H9 (cell line): ENCODE measurements at regions not wholly inside any gene's neighbourhood (a gene's known extent, or its start where the extent isn't known, plus 50 kb on each side); places are given as distances from the start of the nearest gene placed in this dataset.

Experiments used
- DNase-seq: peaks from one replicate; pipeline ENCODE4 v3.0.0-alpha.2; 2017
- H2AFZ ChIP-seq: one replicate; pipeline ENCODE4 v1.6.1; 2013; ENCODE audit warnings: mild to moderate bottlenecking, low read length, control low read depth, moderate library complexity
- H2AK5ac ChIP-seq: 2 replicates; pipeline ENCODE4 v1.6.1; 2013; ENCODE audit warnings: low read length, control low read depth, mixed read lengths; ENCODE audit not compliant: insufficient read length
- H2BK120ac ChIP-seq: one replicate; pipeline ENCODE4 v1.6.1; 2013; ENCODE audit warnings: low read depth, mild to moderate bottlenecking, low read length, control low read depth, inconsistent platforms; ENCODE audit not compliant: poor library complexity, severe bottlenecking
- H2BK12ac ChIP-seq: 2 replicates; pipeline ENCODE4 v1.6.1; 2013; ENCODE audit warnings: low read length, control low read depth, mixed read lengths, low read depth; ENCODE audit not compliant: insufficient read length
- H2BK15ac ChIP-seq: 2 replicates; pipeline ENCODE4 v1.6.1; 2013; ENCODE audit warnings: low read depth, low read length, control low read depth
- H2BK20ac ChIP-seq: one replicate; pipeline ENCODE4 v1.6.1; 2013; ENCODE audit warnings: low read depth, mild to moderate bottlenecking, low read length, control low read depth, inconsistent platforms; ENCODE audit not compliant: poor library complexity, severe bottlenecking
- H2BK5ac ChIP-seq: 2 replicates; pipeline ENCODE4 v1.6.1; 2013; ENCODE audit warnings: low read length, control low read depth, mixed read lengths; ENCODE audit not compliant: insufficient read length
- H3K14ac ChIP-seq: 2 replicates; pipeline ENCODE4 v1.6.1; 2013; ENCODE audit warnings: low read length, control low read depth; ENCODE audit not compliant: insufficient read depth
- H3K18ac ChIP-seq: 2 replicates; pipeline ENCODE4 v1.6.1; 2013; ENCODE audit warnings: low read depth, mild to moderate bottlenecking, mixed read lengths, low read length, control low read depth; ENCODE audit not compliant: insufficient read length
- H3K23ac ChIP-seq: 2 replicates; pipeline ENCODE4 v1.6.1; 2013; ENCODE audit warnings: low read length, control low read depth, mixed read lengths, low read depth; ENCODE audit not compliant: insufficient read length
- H3K23me2 ChIP-seq: 2 replicates; pipeline ENCODE4 v1.6.1; 2013; ENCODE audit warnings: low read depth, mild to moderate bottlenecking, mixed read lengths, low read length, control low read depth; ENCODE audit not compliant: insufficient read length, poor library complexity, severe bottlenecking
- H3K27ac ChIP-seq: 2 replicates; pipeline ENCODE4 v1.5.1; 2013; ENCODE audit warnings: low read length, control low read depth, mixed read lengths, low read depth; ENCODE audit not compliant: insufficient read length
- H3K27me3 ChIP-seq: 2 replicates; pipeline ENCODE4 v1.6.1; 2013; ENCODE audit warnings: low read length, control low read depth, inconsistent platforms; ENCODE audit not compliant: insufficient read depth
- H3K4ac ChIP-seq: 2 replicates; pipeline ENCODE4 v1.6.1; 2013; ENCODE audit warnings: low read depth, mild to moderate bottlenecking, control low read depth, inconsistent platforms, low read length, moderate library complexity
- H3K4me1 ChIP-seq: 2 replicates; pipeline ENCODE4 v1.6.1; 2013; ENCODE audit warnings: low read length, control low read depth, inconsistent platforms; ENCODE audit not compliant: insufficient read depth
- H3K4me2 ChIP-seq: 2 replicates; pipeline ENCODE4 v1.6.1; 2013; ENCODE audit warnings: low read length, control low read depth, mixed read lengths; ENCODE audit not compliant: insufficient read length, insufficient read depth
- H3K56ac ChIP-seq: 2 replicates; pipeline ENCODE4 v1.6.1; 2013; ENCODE audit warnings: low read depth, mild to moderate bottlenecking, mixed read lengths, low read length, control low read depth; ENCODE audit not compliant: insufficient read length
- H3K79me1 ChIP-seq: 2 replicates; pipeline ENCODE4 v1.6.1; 2013; ENCODE audit warnings: low read depth, mild to moderate bottlenecking, moderate library complexity, low read length, control low read depth, inconsistent platforms; ENCODE audit not compliant: insufficient read depth, poor library complexity, severe bottlenecking
- H3K79me2 ChIP-seq: 2 replicates; pipeline ENCODE4 v1.6.1; 2013; ENCODE audit warnings: low read length, control low read depth, inconsistent platforms; ENCODE audit not compliant: insufficient read depth
- H3K9ac ChIP-seq: 2 replicates; pipeline ENCODE4 v1.6.1; 2013; ENCODE audit warnings: low read length, control low read depth, mixed read lengths; ENCODE audit not compliant: insufficient read length; ENCODE audit errors: extremely low read depth
- H3K9me3 ChIP-seq: one replicate; pipeline ENCODE4 v1.6.1; 2013; ENCODE audit warnings: low read depth, low read length, inconsistent platforms; ENCODE audit not compliant: control insufficient read depth
- H3T11ph ChIP-seq: one replicate; pipeline ENCODE4 v1.6.1; 2013; ENCODE audit warnings: mild to moderate bottlenecking, low read length, control low read depth, inconsistent platforms
- H4K20me1 ChIP-seq: one replicate; pipeline ENCODE4 v1.6.1; 2013; ENCODE audit not compliant: control insufficient read depth, insufficient read length, insufficient read depth
- H4K5ac ChIP-seq: 2 replicates; pipeline ENCODE4 v1.6.1; 2013; ENCODE audit warnings: low read depth, mild to moderate bottlenecking, mixed read lengths, low read length, control low read depth; ENCODE audit not compliant: insufficient read length
- H4K8ac ChIP-seq: replicated peaks from 2 replicates; pipeline ENCODE4 v1.6.1; 2013; ENCODE audit warnings: low read length, control low read depth, mixed read lengths, low read depth; ENCODE audit not compliant: insufficient read length
- H4K91ac ChIP-seq: 2 replicates; pipeline ENCODE4 v1.6.1; 2013; ENCODE audit warnings: low read depth, mild to moderate bottlenecking, moderate library complexity, mixed read lengths, low read length, control low read depth; ENCODE audit not compliant: insufficient read length
- H3K27ac Mint-ChIP-seq, 3 experiments: 2 replicates in 2 of 3; 3 replicates in 1 of 3; pipeline ENCODE4 v1.8.0; 2020 to 2021; ENCODE audit warnings: mixed read lengths in 3 of 3, mild to moderate bottlenecking in 1 of 3, moderate library complexity in 1 of 3
- H3K27me3 Mint-ChIP-seq: 2 replicates; pipeline ENCODE4 v1.8.0; 2021; ENCODE audit warnings: low read depth, mild to moderate bottlenecking, moderate library complexity, mixed read lengths
- H3K36me3 Mint-ChIP-seq, 3 experiments: 2 replicates in 2 of 3; 3 replicates in 1 of 3; pipeline ENCODE4 v1.8.0; 2020 to 2021; ENCODE audit warnings: low read depth in 3 of 3, mixed read lengths in 3 of 3; ENCODE audit not compliant: insufficient read depth in 1 of 3
- H3K4me1 Mint-ChIP-seq, 2 experiments: 2 replicates each; pipeline ENCODE4 v1.8.0; 2020; ENCODE audit warnings: mixed read lengths in 2 of 2
- H3K4me3 Mint-ChIP-seq, 2 experiments: 2 replicates in 1 of 2; 3 replicates in 1 of 2; pipeline ENCODE4 v1.8.0; 2020 to 2021; ENCODE audit warnings: mild to moderate bottlenecking in 2 of 2, mixed read lengths in 2 of 2, moderate library complexity in 1 of 2
- H3K9me3 Mint-ChIP-seq, 2 experiments: 2 replicates in 1 of 2; 3 replicates in 1 of 2; pipeline ENCODE4 v1.8.0; 2020; ENCODE audit warnings: mild to moderate bottlenecking in 2 of 2, mixed read lengths in 2 of 2, moderate library complexity in 1 of 2
- WGBS: extraction: QIAGEN DNeasy Blood & Tissue Kit; methylation state at CpG from one replicate; pipeline ENCODE4 v1.1.7; 2013; ENCODE audit warnings: missing lambda C conversion rate, low lambda C conversion rate, mixed read lengths; ENCODE audit not compliant: insufficient read length; ENCODE audit errors: extremely low coverage; 5-methylcytosine and 5-hydroxymethylcytosine counted together
- TF ChIP-seq, protein P1 (sequence below): fragments of 200-600 bp; sonication (generic); conservative IDR thresholded peaks from 3 replicates; pipeline ENCODE4 v1.8.0; 2021; ENCODE audit warnings: antibody characterized with exemption, mild to moderate bottlenecking

DNA sequence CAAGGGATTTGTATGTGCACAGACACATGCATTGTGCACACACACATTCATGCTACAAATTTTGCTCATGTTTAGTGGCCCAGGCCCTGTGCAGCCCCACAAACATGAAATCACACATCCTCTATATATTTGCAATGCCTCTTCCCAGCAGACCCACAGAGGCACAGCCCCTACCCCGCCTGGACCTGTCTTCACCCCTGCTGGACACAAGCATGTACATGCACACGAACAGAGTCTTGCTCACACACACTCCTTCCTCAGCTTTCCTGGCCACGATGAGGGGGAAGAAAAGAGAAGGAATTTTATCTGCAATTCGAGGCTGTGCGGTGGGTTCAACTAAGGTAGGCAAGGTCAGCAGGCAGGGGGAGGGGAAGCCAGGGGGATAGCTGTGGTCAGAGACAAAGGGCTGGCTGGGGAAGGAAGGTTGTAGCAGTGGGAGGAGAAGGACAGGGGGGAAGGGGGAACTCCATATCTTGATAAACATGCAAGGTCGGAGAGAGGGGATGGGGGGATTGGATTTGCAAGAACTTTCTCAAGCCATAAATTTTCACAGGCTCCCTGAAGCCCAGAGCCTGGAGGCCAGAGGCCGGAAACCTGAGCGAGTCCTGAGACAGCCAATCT is 156.4 kb downstream of the EFNB1 start:
- no peak overlapping the region for H2AK5ac ChIP-seq
- no peak overlapping the region for H2BK15ac ChIP-seq
- H3K14ac ChIP-seq, result no peak overlapping the region
- H3K4me1 ChIP-seq, result peaks cover 8% of the 10 kb centered on the region; the same call in 1 of the 2 replicates
- H4K8ac ChIP-seq, result no peak overlapping the region
- H3K4ac ChIP-seq, result no peak overlapping the region
- no peak overlapping the region for H4K91ac ChIP-seq
- peaks cover 7% of the 10 kb centered on the region for H3K27me3 Mint-ChIP-seq
- no peaks in the 10 kb centered on the region for H3K27me3 ChIP-seq
- H3K27ac ChIP-seq, result no peak overlapping the region
- TF ChIP-seq, protein P1, sequence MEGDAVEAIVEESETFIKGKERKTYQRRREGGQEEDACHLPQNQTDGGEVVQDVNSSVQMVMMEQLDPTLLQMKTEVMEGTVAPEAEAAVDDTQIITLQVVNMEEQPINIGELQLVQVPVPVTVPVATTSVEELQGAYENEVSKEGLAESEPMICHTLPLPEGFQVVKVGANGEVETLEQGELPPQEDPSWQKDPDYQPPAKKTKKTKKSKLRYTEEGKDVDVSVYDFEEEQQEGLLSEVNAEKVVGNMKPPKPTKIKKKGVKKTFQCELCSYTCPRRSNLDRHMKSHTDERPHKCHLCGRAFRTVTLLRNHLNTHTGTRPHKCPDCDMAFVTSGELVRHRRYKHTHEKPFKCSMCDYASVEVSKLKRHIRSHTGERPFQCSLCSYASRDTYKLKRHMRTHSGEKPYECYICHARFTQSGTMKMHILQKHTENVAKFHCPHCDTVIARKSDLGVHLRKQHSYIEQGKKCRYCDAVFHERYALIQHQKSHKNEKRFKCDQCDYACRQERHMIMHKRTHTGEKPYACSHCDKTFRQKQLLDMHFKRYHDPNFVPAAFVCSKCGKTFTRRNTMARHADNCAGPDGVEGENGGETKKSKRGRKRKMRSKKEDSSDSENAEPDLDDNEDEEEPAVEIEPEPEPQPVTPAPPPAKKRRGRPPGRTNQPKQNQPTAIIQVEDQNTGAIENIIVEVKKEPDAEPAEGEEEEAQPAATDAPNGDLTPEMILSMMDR, result no peak
- WGBS, result no CpG with 5 or more reads among the region's 8 CpGs
- H2AFZ ChIP-seq, result no peak overlapping the region
- H3K23me2 ChIP-seq, result no peaks in the 10 kb centered on the region
- no peak overlapping the region for H3K18ac ChIP-seq
- DNase-seq, result peak; percentile 20
- no peaks in the 10 kb centered on the region for H3K79me1 ChIP-seq
- no peak overlapping the region for H4K5ac ChIP-seq
- no peaks in the 10 kb centered on the region for H3K79me2 ChIP-seq
- H3K4me1 Mint-ChIP-seq, result peaks cover 4 to 11% of the 10 kb centered on the region in 2 experiments; a peak in 3 of 4 replicates
- H3K9me3 ChIP-seq, result no peaks in the 10 kb centered on the region
- H3K9me3 Mint-ChIP-seq, result peaks cover 66 to 72% of the 10 kb centered on the region in 2 experiments
- no peak overlapping the region for H3K4me2 ChIP-seq
- no peak overlapping the region for H2BK5ac ChIP-seq
- peaks cover 0 to 9% (median 0%) of the 10 kb centered on the region in 3 experiments; a peak in 3 of 7 replicates for H3K36me3 Mint-ChIP-seq
- no peak overlapping the region for H3K9ac ChIP-seq
- no peak overlapping the region for H2BK20ac ChIP-seq
- no peak overlapping the region; a peak in 1 of 5 replicates for H3K4me3 Mint-ChIP-seq
- no peak overlapping the region for H3K23ac ChIP-seq
- no peak overlapping the region for H3K27ac Mint-ChIP-seq
- no peak overlapping the region for H2BK120ac ChIP-seq
- no peak overlapping the region for H2BK12ac ChIP-seq
- no peak overlapping the region for H3T11ph ChIP-seq
- H4K20me1 ChIP-seq, result no peaks in the 10 kb centered on the region
- no peak overlapping the region for H3K56ac ChIP-seq
